Progenitor cell of endocrine pancreas (in vitro differentiated cells): ENCODE measurements at regions not wholly inside any gene's neighbourhood (a gene's known extent, or its start where the extent isn't known, plus 50 kb on each side); places are given as distances from the start of the nearest gene placed in this dataset.

ENCODE experiments used
- DNase-seq: peaks from one replicate; pipeline ENCODE4 v3.0.0; 2021; ENCODE audit warnings: low spot score; ENCODE audit not compliant: unreplicated experiment
- H3K27ac Mint-ChIP-seq: 2 replicates; pipeline ENCODE4 v1.8.0; 2021; ENCODE audit warnings: mild to moderate bottlenecking, moderate library complexity, mixed read lengths
- H3K27me3 Mint-ChIP-seq: 2 replicates; pipeline ENCODE4 v1.8.0; 2021; ENCODE audit warnings: mixed read lengths
- H3K36me3 Mint-ChIP-seq: 2 replicates; pipeline ENCODE4 v1.8.0; 2022; ENCODE audit warnings: mixed read lengths; ENCODE audit not compliant: insufficient read depth
- H3K4me1 Mint-ChIP-seq: 2 replicates; pipeline ENCODE4 v1.8.0; 2021; ENCODE audit warnings: low read depth, mixed read lengths
- H3K4me3 Mint-ChIP-seq: 2 replicates; pipeline ENCODE4 v1.8.0; 2021; ENCODE audit warnings: low read depth, mild to moderate bottlenecking, moderate library complexity, mixed read lengths
- H3K9me3 Mint-ChIP-seq: 2 replicates; pipeline ENCODE4 v1.8.0; 2021; ENCODE audit warnings: low read depth, mixed read lengths
- CTCF ChIP-seq: fragments of 200-600 bp; sonication (generic); IDR thresholded peaks from one replicate; pipeline ENCODE4 v1.5.0; 2021; ENCODE audit warnings: antibody characterized with exemption, mild to moderate bottlenecking; ENCODE audit not compliant: unreplicated experiment

DNA sequence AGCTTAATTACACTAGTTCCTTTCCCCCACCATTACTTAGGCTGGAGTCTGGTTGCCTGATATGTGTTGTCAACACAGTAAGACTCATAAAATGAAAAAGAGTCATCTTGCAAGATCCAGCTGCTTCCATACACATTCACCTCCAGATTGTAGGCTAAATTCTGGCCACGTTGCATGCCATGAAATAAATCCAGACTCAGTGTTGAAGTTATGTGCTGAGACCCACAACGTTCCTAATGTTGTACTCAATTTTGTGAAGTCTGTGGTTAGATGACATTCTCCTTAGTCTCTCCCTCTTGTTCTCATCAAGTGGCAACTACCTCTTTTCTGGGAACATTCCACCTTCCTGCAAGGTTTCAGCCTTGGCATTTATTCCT is 212.3 kb downstream of the LMBRD1 start:
- TF ChIP-seq CTCF = no peak
- no peaks in the 10 kb centered on the region for H3K9me3 Mint-ChIP-seq
- H3K4me3 Mint-ChIP-seq = no peak overlapping the region
- no peaks in the 10 kb centered on the region for H3K4me1 Mint-ChIP-seq
- DNase-seq = no peak
- no peak overlapping the region for H3K27ac Mint-ChIP-seq
- peaks cover 7% of the 10 kb centered on the region for H3K27me3 Mint-ChIP-seq
- no peaks in the 10 kb centered on the region for H3K36me3 Mint-ChIP-seq

DNA sequence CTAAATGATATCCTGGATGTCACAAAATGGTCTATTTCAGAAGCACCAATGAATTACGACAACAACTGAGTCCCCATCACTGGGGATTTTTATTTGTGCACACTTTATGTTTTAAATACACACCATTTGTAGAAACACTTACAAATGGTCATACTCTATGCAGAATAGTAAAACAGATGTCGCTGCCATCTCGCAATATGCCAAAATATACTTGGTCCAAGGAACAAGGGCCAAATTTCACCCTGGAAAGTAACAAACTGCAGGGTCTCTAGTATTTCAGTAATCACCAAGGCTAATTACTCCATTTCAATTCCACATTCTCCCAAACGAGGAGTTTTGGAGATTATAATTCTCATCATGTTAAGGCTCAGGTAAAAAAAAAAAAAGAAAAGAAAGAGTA is 215.2 kb downstream of the LMBRD1 start:
- Mint-ChIP-seq H3K36me3 (no peaks in the 10 kb centered on the region), H3K4me1 (no peaks in the 10 kb centered on the region), H3K27ac (no peak overlapping the region), H3K9me3 (no peaks in the 10 kb centered on the region), H3K4me3 (no peak overlapping the region), H3K27me3 (peaks cover 7% of the 10 kb centered on the region)
- no peak for TF ChIP-seq CTCF
- no peak for DNase-seq

- H3K27me3 Mint-ChIP-seq = peaks cover 7% of the 10 kb centered on the region
- H3K36me3 Mint-ChIP-seq = no peaks in the 10 kb centered on the region
- no peak overlapping the region for H3K27ac Mint-ChIP-seq
- no peak overlapping the region for H3K4me3 Mint-ChIP-seq
- H3K9me3 Mint-ChIP-seq = no peaks in the 10 kb centered on the region
- no peak for TF ChIP-seq CTCF
- no peaks in the 10 kb centered on the region for H3K4me1 Mint-ChIP-seq
- no peak for DNase-seq
These were observed 216.1 kb downstream of the LMBRD1 start for GRCh38 chr6:69580706-69581105.

- no peak for DNase-seq
- no peak overlapping the region for H3K4me3 Mint-ChIP-seq
- no peak overlapping the region for H3K27ac Mint-ChIP-seq
- H3K36me3 Mint-ChIP-seq = no peaks in the 10 kb centered on the region
- no peaks in the 10 kb centered on the region for H3K9me3 Mint-ChIP-seq
- no peaks in the 10 kb centered on the region for H3K4me1 Mint-ChIP-seq
- no peak for TF ChIP-seq CTCF
- peaks cover 3% of the 10 kb centered on the region for H3K27me3 Mint-ChIP-seq
These were observed 218.4 kb downstream of the LMBRD1 start for GRCh38 chr6:69578361-69578890.

DNA sequence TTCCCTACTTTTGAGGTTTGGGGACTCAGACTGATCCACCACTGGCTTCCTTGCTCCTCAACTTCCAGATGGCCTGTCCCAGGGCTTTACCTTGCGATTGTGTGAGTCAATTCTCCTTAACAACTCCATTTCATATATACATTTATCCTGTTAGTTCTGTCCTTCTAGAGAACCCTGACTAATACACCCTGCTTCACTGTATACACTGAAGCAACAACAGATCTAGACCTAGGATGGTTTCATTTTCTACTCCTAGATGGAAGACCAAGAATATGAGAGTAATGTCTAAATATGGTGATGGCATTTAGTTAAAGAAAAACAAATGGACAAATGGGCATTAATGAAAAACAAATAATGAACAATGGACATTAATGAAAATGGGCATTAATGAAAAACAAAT is 225.6 kb downstream of the LMBRD1 start:
- Mint-ChIP-seq H3K36me3 (no peaks in the 10 kb centered on the region), H3K27ac (no peak overlapping the region), H3K4me1 (no peaks in the 10 kb centered on the region), H3K4me3 (no peak overlapping the region), H3K27me3 (no peaks in the 10 kb centered on the region), H3K9me3 (peaks cover 5% of the 10 kb centered on the region)
- TF ChIP-seq CTCF = no peak
- no peak for DNase-seq
